K562 (cell line): ENCODE measurements at regions not wholly inside any gene's neighbourhood (a gene's known extent, or its start where the extent isn't known, plus 50 kb on each side); places are given as distances from the start of the nearest gene placed in this dataset.

Source experiments
- ARID1B ChIP-seq: fragments of 450-650 bp; IDR thresholded peaks from 2 replicates; pipeline ENCODE4 v1.6.1; 2016; ENCODE audit warnings: antibody characterized with exemption, mild to moderate bottlenecking, inconsistent platforms
- CTBP1 ChIP-seq: fragments of 450-650 bp; IDR thresholded peaks from 2 replicates; pipeline ENCODE4 v1.6.1; 2016; ENCODE audit warnings: borderline replicate concordance
- DPF2 ChIP-seq: fragments of 450-650 bp; IDR thresholded peaks from 2 replicates; pipeline ENCODE4 v1.6.1; 2016
- FOSL1 ChIP-seq: fragments of 200-800 bp; sonication (Bioruptor generic); conservative IDR thresholded peaks from 2 replicates; pipeline ENCODE4 v1.6.1; 2016; ENCODE audit warnings: missing genetic modification characterization, missing compliant biosample characterization
- JUND ChIP-seq, 2 experiments: IDR thresholded peaks; 2 replicates in 1 of 2; 3 replicates in 1 of 2; pipeline ENCODE4 v1.6.1; 2011; ENCODE audit warnings: borderline replicate concordance in 2 of 2, low read depth in 2 of 2, low read length in 2 of 2, improper control_type of control experiment in 1 of 2, missing biosample characterization in 1 of 2, missing genetic modification characterization in 1 of 2, missing genetic modification reagents in 1 of 2
- MEIS2 ChIP-seq: fragments of 450-650 bp; IDR thresholded peaks from 2 replicates; pipeline ENCODE4 v1.6.1; 2014; ENCODE audit warnings: mild to moderate bottlenecking; ENCODE audit not compliant: partially characterized antibody
- MTA2 ChIP-seq: fragments of 450-650 bp; IDR thresholded peaks from 2 replicates; pipeline ENCODE4 v1.6.1; 2016; ENCODE audit warnings: low read depth
- NR3C1 ChIP-seq: sonication (generic); formaldehyde crosslinking; IDR thresholded peaks from 2 replicates; pipeline ENCODE4 v1.8.1; 2022; ENCODE audit warnings: missing genetic modification reagents
- NR4A1 ChIP-seq, 2 experiments: fragments of 250-450 bp in 1 of 2; fragments of 450-650 bp in 1 of 2; sonication (Bioruptor Pico) in 1 of 2; IDR thresholded peaks; 2 replicates each; pipeline versions ENCODE4 v1.4.0 to v1.6.1; 2016 to 2020; ENCODE audit warnings: mild to moderate bottlenecking in 2 of 2, missing compliant biosample characterization in 1 of 2, missing genetic modification characterization in 1 of 2, moderate library complexity in 1 of 2
- SIN3A ChIP-seq, 2 experiments: fragments of 150-350 bp in 1 of 2; IDR thresholded peaks; 2 replicates each; pipeline ENCODE4 v1.6.1; 2011 to 2016; ENCODE audit warnings: borderline replicate concordance in 2 of 2, low read depth in 2 of 2, low read length in 2 of 2, mild to moderate bottlenecking in 2 of 2, moderate library complexity in 2 of 2; ENCODE audit not compliant: control insufficient read depth in 1 of 2
- SMARCE1 ChIP-seq: fragments of 450-650 bp; IDR thresholded peaks from 2 replicates; pipeline ENCODE4 v1.7.1; 2016; ENCODE audit warnings: mild to moderate bottlenecking
- ZBTB7A ChIP-seq: IDR thresholded peaks from 2 replicates; pipeline ENCODE4 v1.6.1; 2011; ENCODE audit warnings: low read depth, mild to moderate bottlenecking, low read length, moderate library complexity, borderline replicate concordance; ENCODE audit not compliant: control insufficient read depth
- ZNF316 ChIP-seq: fragments of 450-650 bp; IDR thresholded peaks from 2 replicates; pipeline ENCODE4 v1.6.1; 2016
- ZNF384 ChIP-seq: IDR thresholded peaks from 2 replicates; pipeline ENCODE4 v1.6.1; 2012; ENCODE audit warnings: low read depth, low read length, improper control_type of control experiment
- ZNF583 ChIP-seq: fragments of 250-450 bp; sonication (Bioruptor Pico); IDR thresholded peaks from 2 replicates; pipeline ENCODE4 v1.4.0; 2020
- ZNF79 ChIP-seq: fragments of 250-450 bp; sonication (Bioruptor Pico); IDR thresholded peaks from 2 replicates; pipeline ENCODE4 v1.4.0; 2020; ENCODE audit warnings: low read depth, mild to moderate bottlenecking, moderate library complexity
- TF ChIP-seq, protein P1 (sequence below): fragments of 250-450 bp; sonication (Bioruptor Pico); IDR thresholded peaks from 2 replicates; pipeline ENCODE4 v1.4.0; 2020

DNA sequence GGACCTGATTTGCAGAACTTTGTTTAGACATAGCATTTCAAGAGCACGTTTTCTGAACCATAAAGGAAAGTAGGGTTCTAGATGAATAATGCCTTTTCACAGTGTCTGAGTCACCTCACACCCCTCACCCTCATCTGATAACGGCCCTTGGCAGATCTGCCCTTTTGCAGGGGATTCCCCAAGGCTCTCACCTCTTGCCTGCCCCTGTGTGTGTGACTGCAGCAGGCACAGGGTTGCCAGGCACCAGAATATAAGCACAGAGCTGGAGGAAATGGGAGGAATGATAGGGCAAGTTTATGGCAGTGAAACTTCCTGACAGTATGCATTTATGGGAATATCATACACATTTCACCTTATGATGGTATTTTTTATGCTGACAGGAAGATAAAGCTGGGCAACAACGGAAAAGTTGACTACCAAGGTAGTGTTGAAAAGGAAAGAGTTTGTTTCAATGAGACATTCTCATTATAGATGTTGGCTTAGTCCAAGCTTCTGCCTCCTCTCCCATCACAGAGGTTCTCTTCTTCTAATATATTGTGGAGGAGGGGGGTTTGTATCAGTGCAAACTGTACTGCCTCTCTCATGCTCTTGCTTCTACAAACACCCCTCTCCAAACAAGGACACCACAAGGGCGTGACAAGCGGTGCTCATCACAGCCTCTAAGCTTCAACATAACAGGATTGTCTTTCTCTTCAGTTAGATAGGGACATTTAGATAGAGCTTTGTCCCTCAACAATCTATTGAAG is 101.5 kb upstream of the BACH2 start (continued):
- peak; percentile 81; the same call in 1 of the 2 replicates for TF ChIP-seq JUND (IDR thresholded peaks at IDR 0.05; ENCODE audit: borderline replicate concordance, low read depth, low read length)
- peak; percentile 80; the same call in 2 of the 3 replicates for TF ChIP-seq JUND (tag; IDR thresholded peaks at IDR 0.05; ENCODE audit: borderline replicate concordance, low read depth, low read length)
- no peak for TF ChIP-seq ZNF79 (CRISPR knock-in tag)
- no peak for TF ChIP-seq SIN3A (IDR thresholded peaks at IDR 0.05; ENCODE audit: borderline replicate concordance in 2 of 2, control insufficient read depth in 1 of 2, low read depth in 2 of 2, low read length in 2 of 2)
- no peak for TF ChIP-seq NR4A1 (CRISPR knock-in tag; IDR thresholded peaks at IDR 0.05)
- no peak for TF ChIP-seq NR4A1 (tag; IDR thresholded peaks at IDR 0.05)
- TF ChIP-seq ZNF384, result no peak
- no peak for TF ChIP-seq ZNF583 (CRISPR knock-in tag)
- peak; percentile 78 for TF ChIP-seq FOSL1
- TF ChIP-seq CTBP1, result no peak
- no peak for TF ChIP-seq MTA2
- peak; percentile 46; the same call in 1 of the 2 replicates for TF ChIP-seq DPF2
- TF ChIP-seq, protein P1, sequence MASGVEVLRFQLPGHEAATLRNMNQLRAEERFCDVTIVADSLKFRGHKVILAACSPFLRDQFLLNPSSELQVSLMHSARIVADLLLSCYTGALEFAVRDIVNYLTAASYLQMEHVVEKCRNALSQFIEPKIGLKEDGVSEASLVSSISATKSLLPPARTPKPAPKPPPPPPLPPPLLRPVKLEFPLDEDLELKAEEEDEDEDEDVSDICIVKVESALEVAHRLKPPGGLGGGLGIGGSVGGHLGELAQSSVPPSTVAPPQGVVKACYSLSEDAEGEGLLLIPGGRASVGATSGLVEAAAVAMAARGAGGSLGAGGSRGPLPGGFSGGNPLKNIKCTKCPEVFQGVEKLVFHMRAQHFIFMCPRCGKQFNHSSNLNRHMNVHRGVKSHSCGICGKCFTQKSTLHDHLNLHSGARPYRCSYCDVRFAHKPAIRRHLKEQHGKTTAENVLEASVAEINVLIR (CRISPR knock-in tag), result no peak
- no peak for TF ChIP-seq NR3C1
- TF ChIP-seq ZBTB7A, result peak; percentile 47; the same call in 1 of the 2 replicates
- TF ChIP-seq MEIS2, result peak; percentile 47
- TF ChIP-seq ZNF316, result peak; percentile 41; the same call in 1 of the 2 replicates
- peak; percentile 54 for TF ChIP-seq SMARCE1
- peak; percentile 51 for TF ChIP-seq ARID1B
